Endothelial cell of umbilical vein (primary cell): ENCODE measurements at regions not wholly inside any gene's neighbourhood (a gene's known extent, or its start where the extent isn't known, plus 50 kb on each side); places are given as distances from the start of the nearest gene placed in this dataset.

Experiments
- BruUV-seq: library from RNA; stranded (reverse); fragments of 400-500 nt; replicated peaks from 2 replicates; lab custom pipeline; 2021; lab: Mats Ljungman, UMichigan
- CTCF ChIA-PET: fragments of 300-600, 350-600 bp; sonication (Branson Sonifier 250); formaldehyde crosslinking; loops from one replicate; lab custom pipeline; 2021; ENCODE audit warnings: antibody characterized with exemption, inconsistent platforms; lab: Charles Lee
- POLR2A ChIA-PET: fragments of 300-600, 350-600 bp; sonication (Branson Sonifier 250); formaldehyde crosslinking; loops from one replicate; lab custom pipeline; 2021; ENCODE audit warnings: antibody characterized with exemption, inconsistent platforms; lab: Charles Lee
- DNase-seq: peaks from one replicate; pipeline ENCODE4 v3.0.0-alpha.2; 2011; ENCODE audit warnings: low read depth, low spot score
- FAIRE-seq: peaks from 2 replicates; lab custom pipeline; 2011; peaks lifted over from hg19 to GRCh38; lab: Jason Lieb, UNC
- H2AFZ ChIP-seq: 2 replicates; pipeline ENCODE4 v1.6.0; 2012; ENCODE audit warnings: low read depth, low read length, control low read depth, inconsistent platforms
- H3K27ac ChIP-seq: 2 replicates; pipeline ENCODE4 v1.5.1; 2011; ENCODE audit warnings: low read depth, mild to moderate bottlenecking, control low read depth, low read length, moderate library complexity; ENCODE audit not compliant: insufficient read depth
- H3K27me3 ChIP-seq, 2 experiments: 2 replicates each; pipeline versions ENCODE4 v1.6.0 to v1.6.1; 2011; ENCODE audit warnings: low read length in 2 of 2, mixed read lengths in 1 of 2; ENCODE audit not compliant: control insufficient read depth in 2 of 2, insufficient read depth in 2 of 2
- H3K36me3 ChIP-seq, 2 experiments: 2 replicates in 1 of 2; 3 replicates in 1 of 2; pipeline ENCODE4 v1.5.1; 2011; ENCODE audit warnings: low read length in 2 of 2, mild to moderate bottlenecking in 1 of 2, moderate library complexity in 1 of 2; ENCODE audit not compliant: control insufficient read depth in 2 of 2, insufficient read depth in 2 of 2; ENCODE audit errors: extremely low read depth in 1 of 2
- H3K4me1 ChIP-seq: 3 replicates; pipeline ENCODE4 v1.5.1; 2011; ENCODE audit warnings: mild to moderate bottlenecking, low read length; ENCODE audit not compliant: control insufficient read depth, insufficient read depth; ENCODE audit errors: extremely low read depth
- H3K4me2 ChIP-seq: 2 replicates; pipeline ENCODE4 v1.6.1; 2011; ENCODE audit warnings: low read length, control low read depth, mixed read lengths; ENCODE audit not compliant: insufficient read depth
- H3K4me3 ChIP-seq, 3 experiments: fragments of 200-600 bp in 1 of 3; sonication (generic), shearing (Covaris generic) in 1 of 3; replicated peaks in 1 of 3; 2 replicates each; pipeline ENCODE4 v1.5.1; 2011 to 2016; ENCODE audit warnings: control low read depth in 3 of 3, low read length in 3 of 3, mild to moderate bottlenecking in 2 of 3, inconsistent platforms in 1 of 3, low read depth in 1 of 3, moderate library complexity in 1 of 3; ENCODE audit not compliant: insufficient read depth in 1 of 3
- H3K79me2 ChIP-seq: 2 replicates; pipeline ENCODE4 v1.6.0; 2012; ENCODE audit warnings: low read length, inconsistent platforms; ENCODE audit not compliant: control insufficient read depth, insufficient read depth
- H3K9ac ChIP-seq: replicated peaks from 2 replicates; pipeline ENCODE3; 2011; ENCODE audit warnings: low read length, control low read depth; ENCODE audit not compliant: insufficient read depth; ENCODE audit errors: extremely low read depth
- H3K9me1 ChIP-seq: replicated peaks from 3 replicates; pipeline ENCODE4 v1.6.0; 2011; ENCODE audit warnings: mild to moderate bottlenecking, low read length; ENCODE audit not compliant: control insufficient read depth, insufficient read depth; ENCODE audit errors: extremely low read depth
- H3K9me3 ChIP-seq: replicated peaks from 2 replicates; pipeline ENCODE4 v1.5.1; 2012; ENCODE audit warnings: low read length, inconsistent platforms; ENCODE audit not compliant: control insufficient read depth, insufficient read depth
- H4K20me1 ChIP-seq: replicated peaks from 2 replicates; pipeline ENCODE3; 2011; ENCODE audit warnings: mild to moderate bottlenecking, low read length; ENCODE audit not compliant: control insufficient read depth, insufficient read depth; ENCODE audit errors: extremely low read depth
- EZH2 ChIP-seq: IDR thresholded peaks from 2 replicates; pipeline ENCODE4 v1.6.1; 2012; ENCODE audit warnings: borderline replicate concordance, low read depth, mild to moderate bottlenecking, moderate library complexity, low read length, inconsistent platforms; ENCODE audit not compliant: severe bottlenecking
- FOS ChIP-seq: IDR thresholded peaks from 2 replicates; pipeline ENCODE4 v1.6.1; 2011; ENCODE audit warnings: mild to moderate bottlenecking, low read length, moderate library complexity, borderline replicate concordance; ENCODE audit not compliant: insufficient read depth
- GATA2 ChIP-seq: IDR thresholded peaks from 2 replicates; pipeline ENCODE4 v1.7.0; 2011; ENCODE audit warnings: low read depth, mild to moderate bottlenecking, moderate library complexity, mixed read lengths, low read length; ENCODE audit not compliant: insufficient read length, insufficient read depth
- JUN ChIP-seq: IDR thresholded peaks from 2 replicates; pipeline ENCODE4 v1.6.1; 2011; ENCODE audit warnings: borderline replicate concordance, low read depth; ENCODE audit not compliant: insufficient read length, insufficient read depth
- MAX ChIP-seq: IDR thresholded peaks from 2 replicates; pipeline ENCODE4 v1.6.1; 2011; ENCODE audit not compliant: insufficient read depth, insufficient read length
- MYC ChIP-seq: IDR thresholded peaks from one replicate; pipeline ENCODE4 v1.6.1; 2011; ENCODE audit warnings: mild to moderate bottlenecking, low read depth, low read length
- POLR2A ChIP-seq: IDR thresholded peaks from 2 replicates; pipeline ENCODE4 v1.6.1; 2012; ENCODE audit warnings: low read depth, mild to moderate bottlenecking, control low read depth, low read length
- POLR2AphosphoS5 ChIP-seq: IDR thresholded peaks from 2 replicates; pipeline ENCODE4 v1.6.1; 2012; ENCODE audit warnings: low read depth, mild to moderate bottlenecking, control low read depth, low read length, moderate library complexity; ENCODE audit not compliant: insufficient read depth
- dilution Hi-C: fragments of 300-500 bp; cut with MboI; formaldehyde crosslinking; loops from one replicate; pipeline ENCODE4 v1.15.0; 2019; ENCODE audit warnings: low sequenced_read_pairs; ENCODE audit not compliant: extremely low pct_ligation_motif_present
- intact Hi-C: fragments of 100-400 bp; cut with micrococcal nuclease; formaldehyde crosslinking; loops from one replicate; pipeline ENCODE4 v1.10.0; 2022
- TF ChIP-seq, protein P1 (sequence below), 2 donors: IDR thresholded peaks; 1 replicate in 1 of 2; 2 replicates in 1 of 2; pipeline ENCODE4 v1.5.1; 2011; ENCODE audit warnings: low read length in 2 of 2, mild to moderate bottlenecking in 2 of 2, moderate library complexity in 2 of 2, control low read depth in 1 of 2, inconsistent platforms in 1 of 2, low read depth in 1 of 2; ENCODE audit not compliant: insufficient read depth in 1 of 2; ENCODE audit errors: extremely low read depth in 1 of 2

DNA sequence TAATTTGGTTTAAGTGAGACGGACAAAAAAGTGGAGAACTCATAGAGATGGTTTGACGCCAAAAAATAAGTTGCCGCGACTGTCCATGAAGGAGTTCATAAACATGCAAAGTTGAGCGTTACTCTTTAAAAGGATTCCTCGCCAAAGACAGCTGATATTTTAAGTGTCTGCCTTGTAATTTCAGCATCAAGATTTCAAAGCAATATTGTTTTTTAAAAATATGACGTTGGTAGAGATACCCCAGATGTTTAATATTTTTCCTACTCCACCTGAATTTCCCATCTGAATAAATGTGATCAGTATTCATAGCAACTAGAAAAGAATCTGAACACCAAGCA, 155.0 kb downstream of the TUSC7 start:
- Histone ChIP-seq H3K9me1 (no peaks in the 10 kb centered on the region), H3K9me3 (no peaks in the 10 kb centered on the region), H3K9ac (no peak overlapping the region), H2AFZ (peak overlapping the region; percentile 10), H3K4me2 (peak overlapping the region; percentile 91), H3K79me2 (no peaks in the 10 kb centered on the region), H3K4me3 (peak overlapping the region in 1 of 3 experiments; percentile 66), H3K27me3 (peaks cover 4% of the 10 kb centered on the region in 2 experiments), H3K27ac (no peak overlapping the region), H4K20me1 (no peaks in the 10 kb centered on the region), H3K4me1 (peaks cover 3% of the 10 kb centered on the region), H3K36me3 (no peaks in the 10 kb centered on the region)
- DNase-seq (no peak), FAIRE-seq (no peak)
- CTCF ChIA-PET, result interaction anchor here (0.8 to 3.9 kb wide), 7 partner anchors 9 to 1133 kb away, joined by 3 to 24 read pairs (median 4); no protein-coding TSS in a partner anchor
- dilution Hi-C loops, result no loop called here
- POLR2A ChIA-PET, result no interaction called here
- TF ChIP-seq JUN (no peak), FOS (no peak), POLR2A (no peak), POLR2AphosphoS5 (no peak), EZH2 (no peak), MAX (no peak), MYC (no peak), GATA2 (no peak)
- TF ChIP-seq, protein P1, sequence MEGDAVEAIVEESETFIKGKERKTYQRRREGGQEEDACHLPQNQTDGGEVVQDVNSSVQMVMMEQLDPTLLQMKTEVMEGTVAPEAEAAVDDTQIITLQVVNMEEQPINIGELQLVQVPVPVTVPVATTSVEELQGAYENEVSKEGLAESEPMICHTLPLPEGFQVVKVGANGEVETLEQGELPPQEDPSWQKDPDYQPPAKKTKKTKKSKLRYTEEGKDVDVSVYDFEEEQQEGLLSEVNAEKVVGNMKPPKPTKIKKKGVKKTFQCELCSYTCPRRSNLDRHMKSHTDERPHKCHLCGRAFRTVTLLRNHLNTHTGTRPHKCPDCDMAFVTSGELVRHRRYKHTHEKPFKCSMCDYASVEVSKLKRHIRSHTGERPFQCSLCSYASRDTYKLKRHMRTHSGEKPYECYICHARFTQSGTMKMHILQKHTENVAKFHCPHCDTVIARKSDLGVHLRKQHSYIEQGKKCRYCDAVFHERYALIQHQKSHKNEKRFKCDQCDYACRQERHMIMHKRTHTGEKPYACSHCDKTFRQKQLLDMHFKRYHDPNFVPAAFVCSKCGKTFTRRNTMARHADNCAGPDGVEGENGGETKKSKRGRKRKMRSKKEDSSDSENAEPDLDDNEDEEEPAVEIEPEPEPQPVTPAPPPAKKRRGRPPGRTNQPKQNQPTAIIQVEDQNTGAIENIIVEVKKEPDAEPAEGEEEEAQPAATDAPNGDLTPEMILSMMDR (IDR thresholded peaks at IDR 0.05; ENCODE audit: extremely low read depth in 1 of 2, insufficient read depth in 1 of 2, low read depth in 1 of 2, low read length in 2 of 2), result no peak
- no TSS peak for BruUV-seq
- intact Hi-C loops, result loop anchor here (1.0 to 2.0 kb wide), 8 partner anchors 64 to 1132 kb away; no protein-coding TSS in a partner anchor
